ENCODE measurements at regions not wholly inside any gene's neighbourhood (a gene's known extent, or its start where the extent isn't known, plus 50 kb on each side); places are given as distances from the start of the nearest gene placed in this dataset.
"Not testable (repeated sequence)": the region's sequence is repeated elsewhere in the genome, so short reads cannot be mapped to it uniquely, and the experiment has no call there.

DNA sequence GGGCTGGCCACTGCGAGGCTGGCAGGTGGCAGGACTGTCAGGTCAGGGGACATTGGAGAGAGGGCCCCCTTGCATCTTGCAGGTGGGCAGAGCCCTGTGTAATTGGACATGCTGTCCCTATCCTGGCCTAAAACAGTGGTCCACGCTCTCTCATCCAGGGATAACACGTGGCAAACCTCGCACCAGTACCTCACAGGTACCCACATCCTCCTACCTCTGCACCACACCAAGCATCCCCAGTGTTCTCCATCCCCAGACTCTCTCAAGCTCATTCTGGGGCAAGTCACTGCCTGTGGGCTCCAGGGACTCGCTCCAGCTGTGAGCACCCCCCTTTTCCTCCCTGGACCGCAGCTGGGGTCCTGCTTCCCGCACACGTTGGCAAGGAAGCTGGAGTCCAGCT, 212.3 kb upstream of the LRRC61 start:
- not testable (repeated sequence) for DNase-seq

GRCh38 chr7:150111373-150112139, 211.6 kb upstream of the LRRC61 start:
- DNase-seq: not testable (repeated sequence)

- not testable (repeated sequence) for DNase-seq
These were observed 209.9 kb upstream of the LRRC61 start for GRCh38 chr7:150113301-150113700.

GRCh38 chr7:150114591-150114990, 208.6 kb upstream of the LRRC61 start:
- not testable (repeated sequence) for DNase-seq

DNA sequence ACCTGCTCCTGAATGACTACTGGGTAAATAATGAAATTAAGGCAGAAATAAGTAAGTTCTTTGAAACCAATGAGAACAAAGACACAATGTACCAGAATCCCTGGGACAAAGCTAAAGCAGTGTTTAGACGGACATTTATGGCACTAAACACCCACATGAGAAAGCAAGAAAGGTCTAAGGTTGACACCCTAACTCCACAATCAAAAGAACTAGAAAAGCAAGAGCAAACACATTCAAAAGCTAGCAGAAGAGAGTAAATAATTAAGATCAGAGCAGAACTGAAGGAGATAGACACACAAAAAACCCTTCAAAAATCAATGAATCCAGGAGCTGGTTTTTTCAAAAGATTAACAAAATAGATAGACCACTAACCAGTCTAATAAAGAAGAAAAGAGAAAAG, 203.2 kb upstream of the LRRC61 start:
- not testable (repeated sequence) for DNase-seq

- not testable (repeated sequence) for DNase-seq
These were observed 197.3 kb upstream of the LRRC61 start for GRCh38 chr7:150125831-150126230.

DNA sequence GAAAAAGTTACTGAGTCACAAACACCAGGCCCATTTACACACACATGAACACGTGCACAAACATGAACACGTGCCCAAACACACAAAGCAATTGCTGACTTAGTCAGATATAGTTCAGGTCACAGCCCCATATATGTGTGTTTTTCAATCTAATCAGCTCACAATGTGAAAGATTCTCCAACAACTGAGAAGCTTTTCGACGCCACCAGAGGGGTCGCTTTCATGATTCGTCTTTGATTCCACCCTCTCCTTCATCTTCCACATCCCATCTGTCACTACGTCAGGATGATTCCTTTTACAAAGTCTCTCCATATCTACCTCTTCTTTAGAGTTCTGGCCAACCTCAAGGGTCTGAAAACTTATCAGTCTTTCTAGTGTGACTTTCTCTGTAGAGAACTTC, 188.7 kb upstream of the LRRC61 start:
- not testable (repeated sequence) for DNase-seq

- not testable (repeated sequence) for DNase-seq
These were observed 187.4 kb upstream of the LRRC61 start for GRCh38 chr7:150135620-150136190.

GRCh38 chr7:150139840-150140239, 183.3 kb upstream of the LRRC61 start:
- not testable (repeated sequence) for DNase-seq

GRCh38 chr7:150141525-150142345, 181.4 kb upstream of the LRRC61 start:
- DNase-seq: not testable (repeated sequence)

DNA sequence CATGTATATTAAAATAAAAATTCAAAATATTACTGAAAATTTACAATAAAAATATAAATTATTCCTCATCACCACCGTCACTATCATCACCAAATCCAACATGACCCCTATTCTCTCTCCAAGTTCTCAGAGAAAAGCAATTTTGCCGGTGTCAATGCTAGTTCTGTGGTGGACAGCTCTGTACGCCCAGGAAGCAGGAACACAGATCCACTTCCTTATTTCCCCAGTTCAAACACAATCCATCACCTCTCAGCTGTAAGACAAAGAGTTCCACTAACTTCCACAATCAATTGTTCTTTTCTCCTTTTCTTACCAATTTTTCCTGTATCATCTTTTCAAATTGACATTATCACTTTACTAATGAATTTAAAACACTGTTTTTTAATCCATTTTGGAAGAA, 177.0 kb upstream of the LRRC61 start:
- DNase-seq: not testable (repeated sequence)

- not testable (repeated sequence) for DNase-seq
These were observed 175.6 kb upstream of the LRRC61 start for GRCh38 chr7:150147524-150147923.

GRCh38 chr7:150156015-150156414, 167.1 kb upstream of the LRRC61 start:
- DNase-seq: not testable (repeated sequence)

DNA sequence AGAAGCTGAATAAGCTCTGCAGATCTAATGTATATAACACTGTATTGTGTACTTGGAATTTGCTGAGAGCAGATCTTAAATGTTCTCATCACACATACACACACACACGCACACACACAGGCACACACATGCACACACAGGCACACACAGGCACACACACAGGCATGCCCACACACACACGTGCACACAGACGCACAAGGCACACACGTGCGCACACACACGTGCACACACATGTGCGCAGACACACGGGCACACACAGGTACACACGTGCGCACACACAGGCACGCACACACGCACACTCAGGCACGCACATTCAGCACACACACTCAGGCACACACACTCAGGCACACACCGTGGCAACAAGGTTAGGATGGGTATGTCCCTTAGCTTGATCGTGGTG, 164.5 kb upstream of the LRRC61 start:
- DNase-seq: not testable (repeated sequence)

DNA sequence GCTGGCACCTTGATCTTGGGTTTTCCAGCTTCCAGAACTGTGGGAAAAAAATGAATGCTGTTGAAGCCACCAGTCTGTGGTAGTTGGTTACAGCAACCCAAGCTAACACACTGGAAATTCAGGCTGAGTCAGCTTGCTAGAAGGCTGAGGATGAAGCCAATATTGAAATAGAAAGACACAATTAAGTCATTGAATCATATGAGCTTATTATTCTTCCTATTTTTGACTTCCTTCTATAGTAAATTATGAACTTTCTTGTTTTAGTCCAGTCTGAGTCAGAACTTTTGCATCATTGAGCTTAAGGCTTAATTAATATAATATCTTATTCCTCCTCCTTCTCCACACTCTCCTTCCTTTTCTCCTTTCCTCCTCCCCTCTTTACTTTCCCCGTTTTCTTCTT, 153.6 kb upstream of the LRRC61 start:
- not testable (repeated sequence) for DNase-seq

DNA sequence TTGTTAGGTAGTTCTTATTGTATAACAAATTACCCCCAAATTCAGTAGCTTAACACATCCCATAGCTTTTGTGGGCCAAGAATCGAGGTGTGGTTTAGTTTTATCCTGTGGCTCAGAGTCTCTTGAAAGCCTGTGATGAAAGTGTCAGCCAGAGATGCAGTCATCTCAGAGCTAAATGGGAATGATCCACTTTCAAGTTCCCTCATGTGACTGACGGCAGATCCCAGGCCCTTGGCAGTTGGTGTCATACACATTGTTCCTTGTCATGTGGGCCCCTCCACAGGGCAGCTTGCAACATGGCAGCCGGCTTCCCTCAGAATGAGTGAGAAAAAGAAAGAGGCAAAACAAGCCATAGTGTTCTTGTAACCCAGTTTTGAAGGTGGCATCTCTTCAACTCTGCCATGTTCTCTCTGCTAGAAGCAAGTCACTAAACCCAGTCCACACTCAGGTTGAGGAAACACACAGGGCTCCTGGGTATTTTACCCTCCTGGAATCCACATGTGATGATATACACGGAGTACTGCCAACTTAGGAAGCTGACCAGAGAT, 153.1 kb upstream of the LRRC61 start:
- not testable (repeated sequence) for DNase-seq

DNA sequence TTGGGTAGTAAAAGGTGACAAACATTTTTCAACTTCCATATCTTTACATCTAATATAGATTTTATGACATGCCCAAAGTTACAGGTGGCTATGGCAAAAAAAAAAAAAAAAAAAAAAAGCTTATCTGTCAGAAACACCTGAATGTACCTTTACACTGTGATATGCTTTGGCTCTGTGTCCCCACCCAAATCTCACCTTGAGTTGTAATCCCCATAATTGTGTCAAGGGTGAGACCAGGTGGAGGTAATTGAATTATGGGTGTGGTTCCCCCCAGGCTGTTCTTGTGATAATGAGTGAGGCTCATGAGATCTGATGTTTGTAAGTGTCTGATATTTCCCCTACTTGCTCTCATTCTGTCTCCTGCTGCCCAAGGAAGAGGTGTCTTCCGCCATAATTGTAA, 139.6 kb upstream of the LRRC61 start:
- not testable (repeated sequence) for DNase-seq

GRCh38 chr7:150189963-150190362, 133.2 kb upstream of the LRRC61 start:
- DNase-seq: not testable (repeated sequence)

GRCh38 chr7:150192541-150192940, 130.6 kb upstream of the LRRC61 start:
- DNase-seq: not testable (repeated sequence)

GRCh38 chr7:150193866-150194265, 129.3 kb upstream of the LRRC61 start:
- not testable (repeated sequence) for DNase-seq

Data from activated naive CD4-positive, alpha-beta T cell treated with Interleukin-2 at 50 U/mL for 16 hours (primary cell).